ENCODE measurements at regions not wholly inside any gene's neighbourhood (a gene's known extent, or its start where the extent isn't known, plus 50 kb on each side); places are given as distances from the start of the nearest gene placed in this dataset.

DNA sequence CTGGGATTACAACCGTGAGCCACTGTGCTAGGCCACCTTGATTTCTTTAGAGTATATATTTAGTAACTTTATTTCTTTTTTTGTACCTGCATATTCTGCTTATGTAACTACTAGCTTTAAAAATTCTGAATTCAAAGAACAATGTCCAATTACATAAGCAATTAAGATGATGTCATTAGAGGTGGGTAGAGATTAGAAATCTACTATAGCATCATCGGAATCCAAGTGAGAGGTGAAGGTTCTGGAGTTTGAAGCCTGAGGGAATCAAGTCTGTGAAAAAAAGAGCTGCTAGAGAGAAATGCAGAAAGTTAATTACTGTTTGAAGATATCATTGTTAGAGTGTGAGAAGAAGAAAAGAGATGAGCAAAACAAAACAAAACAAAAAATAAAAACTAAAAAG is 79.0 kb upstream of the ENPEP start:
- no peak overlapping the region for H3K4me3 ChIP-seq
- CTCF ChIA-PET: no interaction called here
- no peaks in the 10 kb centered on the region for H3K9me3 ChIP-seq
- ATAC-seq (no peak), DNase-seq (ENCODE audit: low read depth in 1 of 2, low spot score in 1 of 2) (no peak), FAIRE-seq (no peak)
- TF ChIP-seq E2F6 (IDR thresholded peaks at IDR 0.05; ENCODE audit: borderline replicate concordance, low read depth) (no peak), TP53 (CRISPR knock-in tag; IDR thresholded peaks at IDR 0.05) (no peak), EP300 (IDR thresholded peaks at IDR 0.05) (no peak), POLR2AphosphoS2 (conservative IDR thresholded peaks at IDR 0.05; ENCODE audit: low read length) (no peak), SREBF2 (IDR thresholded peaks at IDR 0.05) (no peak), NFE2L2 (conservative IDR thresholded peaks at IDR 0.05; ENCODE audit: low read length) (no peak), HOXB13 (CRISPR knock-in tag; IDR thresholded peaks at IDR 0.05; ENCODE audit: low read depth) (no peak), POLR2A (IDR thresholded peaks at IDR 0.05; ENCODE audit: low read length) (no peak), RFX5 (IDR thresholded peaks at IDR 0.05) (no peak), CHD4 (IDR thresholded peaks at IDR 0.05; ENCODE audit: borderline replicate concordance) (no peak), HOXB5 (CRISPR knock-in tag; IDR thresholded peaks at IDR 0.05) (no peak), RCOR1 (IDR thresholded peaks at IDR 0.05; ENCODE audit: low read depth, low read length) (no peak)
- whole genome bisulfite sequencing (ENCODE audit: missing lambda C conversion rate): 69% methylated on average over 2 of the region's 2 CpGs
- H3K27ac ChIP-seq: no peak overlapping the region
- POLR2A ChIA-PET: no interaction called here
- no peaks in the 10 kb centered on the region for H3K4me1 ChIP-seq
- H3K4me2 ChIP-seq: no peak overlapping the region

GRCh38 chr4:110395421-110395820 is 80.5 kb upstream of the ENPEP start:
- Histone ChIP-seq H3K4me1 (no peaks in the 10 kb centered on the region), H3K9me3 (no peaks in the 10 kb centered on the region), H3K27ac (no peak overlapping the region), H3K4me3 (no peak overlapping the region), H3K4me2 (no peak overlapping the region)
- POLR2A ChIA-PET: no interaction called here
- FAIRE-seq: no peak
- TF ChIP-seq, protein P1, sequence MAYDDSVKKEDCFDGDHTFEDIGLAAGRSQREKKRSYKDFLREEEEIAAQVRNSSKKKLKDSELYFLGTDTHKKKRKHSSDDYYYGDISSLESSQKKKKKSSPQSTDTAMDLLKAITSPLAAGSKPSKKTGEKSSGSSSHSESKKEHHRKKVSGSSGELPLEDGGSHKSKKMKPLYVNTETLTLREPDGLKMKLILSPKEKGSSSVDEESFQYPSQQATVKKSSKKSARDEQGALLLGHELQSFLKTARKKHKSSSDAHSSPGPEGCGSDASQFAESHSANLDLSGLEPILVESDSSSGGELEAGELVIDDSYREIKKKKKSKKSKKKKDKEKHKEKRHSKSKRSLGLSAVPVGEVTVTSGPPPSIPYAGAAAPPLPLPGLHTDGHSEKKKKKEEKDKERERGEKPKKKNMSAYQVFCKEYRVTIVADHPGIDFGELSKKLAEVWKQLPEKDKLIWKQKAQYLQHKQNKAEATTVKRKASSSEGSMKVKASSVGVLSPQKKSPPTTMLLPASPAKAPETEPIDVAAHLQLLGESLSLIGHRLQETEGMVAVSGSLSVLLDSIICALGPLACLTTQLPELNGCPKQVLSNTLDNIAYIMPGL (CRISPR knock-in tag; IDR thresholded peaks at IDR 0.05; ENCODE audit: borderline replicate concordance): no peak
- TF ChIP-seq HOXB5 (CRISPR knock-in tag; IDR thresholded peaks at IDR 0.05): no peak
- TF ChIP-seq NR3C1 (IDR thresholded peaks at IDR 0.05): no peak
- TF ChIP-seq PHF8 (IDR thresholded peaks at IDR 0.05; ENCODE audit: borderline replicate concordance, low read depth): no peak
- no peak for TF ChIP-seq CTCF (IDR thresholded peaks at IDR 0.05)
- no peak for TF ChIP-seq BCL3 (IDR thresholded peaks at IDR 0.05)
- no peak for TF ChIP-seq MYC (IDR thresholded peaks at IDR 0.05; ENCODE audit: borderline replicate concordance, low read length)
- TF ChIP-seq CBX8 (IDR thresholded peaks at IDR 0.05): no peak
- no peak for TF ChIP-seq SREBF2 (IDR thresholded peaks at IDR 0.05)
- TF ChIP-seq TP53 (CRISPR knock-in tag; IDR thresholded peaks at IDR 0.05): no peak
- no peak for TF ChIP-seq EP300 (IDR thresholded peaks at IDR 0.05)
- no peak for TF ChIP-seq CEBPB (IDR thresholded peaks at IDR 0.05)
- TF ChIP-seq FOSB (CRISPR knock-in tag; IDR thresholded peaks at IDR 0.05): no peak
- no peak for TF ChIP-seq CBX2 (IDR thresholded peaks at IDR 0.05; ENCODE audit: borderline replicate concordance, low read depth)
- TF ChIP-seq KDM5A (IDR thresholded peaks at IDR 0.05): no peak
- TF ChIP-seq MAFK (IDR thresholded peaks at IDR 0.05; ENCODE audit: partially characterized antibody): no peak
- TF ChIP-seq, protein P2, sequence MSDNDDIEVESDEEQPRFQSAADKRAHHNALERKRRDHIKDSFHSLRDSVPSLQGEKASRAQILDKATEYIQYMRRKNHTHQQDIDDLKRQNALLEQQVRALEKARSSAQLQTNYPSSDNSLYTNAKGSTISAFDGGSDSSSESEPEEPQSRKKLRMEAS (IDR thresholded peaks at IDR 0.05): no peak
- no peak for TF ChIP-seq ZC3H11A (IDR thresholded peaks at IDR 0.05)
- no peak for TF ChIP-seq NPAS2 (CRISPR knock-in tag; IDR thresholded peaks at IDR 0.05; ENCODE audit: borderline replicate concordance)
- TF ChIP-seq ZSCAN20 (CRISPR knock-in tag; IDR thresholded peaks at IDR 0.05): no peak
- WGBS (ENCODE audit: missing lambda C conversion rate): 64% methylated on average over 1 of the region's 1 CpG
- DNase-seq (ENCODE audit: low read depth in 1 of 2, low spot score in 1 of 2): no peak
- CTCF ChIA-PET: no interaction called here
- ATAC-seq: no peak
